ENCODE measurements at regions not wholly inside any gene's neighbourhood (a gene's known extent, or its start where the extent isn't known, plus 50 kb on each side); places are given as distances from the start of the nearest gene placed in this dataset.

- no peak for TF ChIP-seq GATA2 (IDR thresholded peaks at IDR 0.05; ENCODE audit: low read depth, low read length)
- no peak for TF ChIP-seq GATA3 (IDR thresholded peaks at IDR 0.05; ENCODE audit: low read depth, low read length)
These were observed 116.2 kb upstream of the ZNF536 start for GRCh38 chr19:30255791-30256495.

GRCh38 chr19:30256496-30256850, 115.7 kb upstream of the ZNF536 start:
- TF ChIP-seq GATA2 (IDR thresholded peaks at IDR 0.05; ENCODE audit: low read depth, low read length) (no peak; the same call in 1 of the 2 replicates), GATA3 (IDR thresholded peaks at IDR 0.05; ENCODE audit: low read depth, low read length) (no peak)

DNA sequence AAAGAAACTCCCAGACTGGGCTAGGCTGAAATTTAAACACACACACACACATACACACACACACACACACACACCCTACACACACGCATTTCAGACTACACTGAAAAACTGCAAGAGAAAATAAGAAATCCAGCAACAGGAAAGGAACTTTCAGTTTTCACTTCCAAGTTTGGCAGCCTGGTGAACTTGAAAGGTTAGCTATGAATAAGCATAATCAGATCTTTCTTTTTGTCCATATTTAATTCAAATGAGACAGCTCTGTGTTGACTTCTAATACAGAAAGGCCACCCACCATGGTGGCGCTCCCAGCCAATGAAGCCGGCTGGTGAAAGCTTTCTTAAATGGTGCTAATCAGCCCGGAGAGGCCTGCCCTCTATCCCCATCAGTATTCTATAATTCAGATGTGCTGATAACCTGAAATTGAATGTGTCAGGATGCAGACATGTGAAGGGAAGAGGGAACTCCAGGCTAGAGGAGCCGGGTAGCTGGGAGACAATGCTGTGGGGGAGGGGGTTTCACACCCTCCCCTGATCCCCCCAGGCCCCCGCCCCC, 108.3 kb upstream of the ZNF536 start:
- TF ChIP-seq GATA3 (IDR thresholded peaks at IDR 0.05; ENCODE audit: low read depth, low read length) (0 out of 2 replicates have a peak, but pooled peaks have one; percentile 37), GATA2 (IDR thresholded peaks at IDR 0.05; ENCODE audit: low read depth, low read length) (peak; percentile 83)

- TF ChIP-seq GATA3 (IDR thresholded peaks at IDR 0.05; ENCODE audit: low read depth, low read length), result no peak
- TF ChIP-seq GATA2 (IDR thresholded peaks at IDR 0.05; ENCODE audit: low read depth, low read length), result no peak
These were observed 105.5 kb upstream of the ZNF536 start for GRCh38 chr19:30266687-30267086.

DNA sequence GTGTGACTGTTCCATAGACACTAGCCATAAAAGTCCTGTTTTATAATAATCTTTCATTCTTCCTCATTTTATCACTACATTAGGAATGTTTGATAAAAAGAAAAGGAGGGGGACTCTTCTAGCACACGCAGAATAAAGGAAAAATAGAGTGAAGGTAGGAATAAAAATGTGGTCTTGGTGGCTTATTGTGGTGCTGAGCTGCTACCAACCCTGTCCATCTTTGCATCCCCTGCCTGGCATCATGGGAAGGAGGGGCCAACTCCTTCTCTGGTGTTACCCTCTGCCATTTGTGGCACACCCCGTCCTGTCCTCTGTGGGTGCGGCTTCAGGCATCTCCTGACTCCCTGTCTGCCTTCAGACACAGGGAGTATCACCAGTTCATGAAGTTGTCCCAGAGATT, 104.9 kb upstream of the ZNF536 start:
- TF ChIP-seq GATA3 (IDR thresholded peaks at IDR 0.05; ENCODE audit: low read depth, low read length) (no peak), GATA2 (IDR thresholded peaks at IDR 0.05; ENCODE audit: low read depth, low read length) (no peak)

DNA sequence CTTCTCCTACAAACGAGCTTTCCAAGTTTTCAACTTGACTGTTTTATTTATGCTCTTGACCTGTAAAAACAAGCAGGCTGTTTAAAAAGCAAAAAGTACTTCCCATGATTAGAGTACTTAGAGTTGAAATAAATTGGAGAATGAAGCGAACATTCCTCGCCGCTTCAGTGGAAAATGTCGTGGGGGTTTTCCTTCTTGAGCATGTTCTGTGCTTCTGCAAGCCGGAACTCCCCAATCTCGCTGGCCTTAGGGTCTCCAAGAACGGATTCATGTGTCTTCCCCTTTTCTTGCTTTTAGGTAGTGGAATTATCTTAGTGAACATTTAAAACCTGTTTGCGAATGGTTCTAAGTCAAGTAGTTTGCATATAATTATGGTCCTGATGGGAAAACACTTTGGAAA, 103.6 kb upstream of the ZNF536 start:
- TF ChIP-seq GATA3 (IDR thresholded peaks at IDR 0.05; ENCODE audit: low read depth, low read length), result no peak
- no peak for TF ChIP-seq GATA2 (IDR thresholded peaks at IDR 0.05; ENCODE audit: low read depth, low read length)

DNA sequence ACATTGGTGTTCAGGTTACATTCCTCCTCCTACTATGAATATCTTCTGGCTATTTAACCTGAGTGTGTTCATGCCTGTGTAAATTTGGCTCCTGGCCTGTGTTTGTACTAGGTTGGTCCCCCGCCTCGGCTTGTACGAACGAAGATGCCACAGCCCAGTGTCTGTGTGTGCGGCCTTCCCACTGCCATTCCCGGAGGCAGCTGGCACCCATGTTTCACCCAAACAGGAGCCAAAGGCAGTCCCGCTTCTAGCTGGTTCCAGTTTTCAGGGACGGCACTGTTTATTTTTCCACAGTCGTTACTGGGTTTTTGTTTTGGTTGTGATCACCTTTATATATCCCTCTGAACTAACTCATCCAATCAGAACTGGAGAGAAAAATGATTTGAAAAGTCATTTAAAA, 102.5 kb upstream of the ZNF536 start:
- TF ChIP-seq GATA2 (IDR thresholded peaks at IDR 0.05; ENCODE audit: low read depth, low read length), result no peak
- no peak for TF ChIP-seq GATA3 (IDR thresholded peaks at IDR 0.05; ENCODE audit: low read depth, low read length)

DNA sequence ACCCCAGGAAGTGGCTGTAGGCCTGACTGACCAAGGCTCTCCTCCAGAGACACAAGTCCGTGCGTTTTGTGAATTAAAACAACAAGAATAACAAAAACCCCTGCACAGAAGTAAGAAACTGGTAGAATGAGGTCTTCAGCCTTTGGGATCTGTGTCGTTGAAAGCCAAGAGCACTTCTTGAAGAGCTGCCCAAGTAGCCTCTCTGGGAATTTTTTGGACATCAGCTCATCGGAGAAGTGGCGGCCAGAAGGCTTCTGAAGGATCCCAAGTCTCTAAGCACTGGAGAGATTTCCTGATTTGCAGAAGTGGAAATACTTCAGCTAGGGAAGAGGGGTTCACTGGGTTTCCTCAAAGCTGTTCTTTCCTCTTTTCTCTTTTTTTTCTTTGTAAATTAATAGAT, 100.4 kb upstream of the ZNF536 start:
- TF ChIP-seq GATA3 (IDR thresholded peaks at IDR 0.05; ENCODE audit: low read depth, low read length) (no peak), GATA2 (IDR thresholded peaks at IDR 0.05; ENCODE audit: low read depth, low read length) (no peak)

GRCh38 chr19:30272554-30272953, 99.6 kb upstream of the ZNF536 start:
- TF ChIP-seq GATA3 (IDR thresholded peaks at IDR 0.05; ENCODE audit: low read depth, low read length) (no peak), GATA2 (IDR thresholded peaks at IDR 0.05; ENCODE audit: low read depth, low read length) (no peak)

- no peak for TF ChIP-seq GATA3 (IDR thresholded peaks at IDR 0.05; ENCODE audit: low read depth, low read length)
- no peak for TF ChIP-seq GATA2 (IDR thresholded peaks at IDR 0.05; ENCODE audit: low read depth, low read length)
These were observed 99.0 kb upstream of the ZNF536 start for GRCh38 chr19:30273184-30273583.

DNA sequence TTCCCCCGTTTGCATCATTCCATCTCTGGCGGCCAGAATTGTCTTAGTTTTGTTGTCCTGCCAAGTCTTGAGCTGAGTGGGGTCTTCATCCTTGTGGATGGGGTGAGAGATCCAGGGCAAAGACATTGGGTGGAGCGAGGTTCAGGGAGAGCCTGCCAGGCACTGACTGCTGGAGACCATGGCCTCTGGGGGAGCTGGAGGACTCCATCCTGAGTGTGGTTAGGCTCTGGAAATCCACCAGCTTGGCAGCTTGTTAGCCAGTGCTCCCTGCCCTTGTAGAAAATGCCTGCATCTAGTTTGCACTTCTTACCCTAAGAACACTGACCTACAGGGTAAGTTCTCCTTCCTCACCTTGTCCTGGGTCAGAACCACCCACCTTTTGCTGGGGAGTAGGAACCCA, 97.2 kb upstream of the ZNF536 start:
- no peak for TF ChIP-seq GATA3 (IDR thresholded peaks at IDR 0.05; ENCODE audit: low read depth, low read length)
- TF ChIP-seq GATA2 (IDR thresholded peaks at IDR 0.05; ENCODE audit: low read depth, low read length), result no peak

DNA sequence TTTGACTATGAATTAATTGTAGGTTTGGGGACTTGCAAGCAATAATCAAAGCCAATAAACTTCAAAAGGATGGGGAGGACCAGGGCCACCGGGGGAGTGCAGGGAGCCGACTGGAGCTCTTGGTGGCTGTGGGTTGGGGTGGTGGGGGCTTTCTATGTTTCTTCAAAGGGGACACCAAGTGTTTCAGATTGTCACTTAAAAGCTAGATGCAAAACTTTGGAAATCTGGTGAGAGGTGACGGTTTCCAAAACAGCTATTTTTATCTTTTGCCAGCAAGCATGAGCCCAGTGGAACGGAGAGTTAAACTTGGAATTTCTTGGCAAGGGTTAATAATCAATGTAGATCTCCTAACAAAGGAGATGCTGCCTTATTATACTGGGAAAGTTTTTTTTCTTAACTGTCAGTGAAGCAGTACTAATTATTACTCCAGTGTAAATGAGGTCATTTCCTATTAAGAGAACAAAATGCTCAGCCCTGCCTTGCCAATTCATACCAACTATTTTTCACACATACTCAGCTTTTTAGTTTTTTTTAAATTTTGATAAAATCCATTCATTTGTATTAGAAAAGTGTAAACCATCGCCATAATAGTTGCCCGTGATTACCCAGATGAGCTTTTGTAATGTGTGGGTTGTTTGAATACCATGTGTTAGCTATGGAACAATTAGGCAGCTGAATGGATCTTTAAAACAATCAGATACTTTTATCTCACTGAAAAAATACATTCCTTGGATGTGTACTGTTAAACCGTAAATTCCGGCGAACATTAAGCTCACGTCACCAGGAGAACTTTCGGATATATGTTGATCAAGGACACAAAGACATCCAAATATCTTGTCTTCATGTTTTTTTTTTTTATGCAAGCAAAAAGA, 95.9 kb upstream of the ZNF536 start:
- TF ChIP-seq GATA3 (IDR thresholded peaks at IDR 0.05; ENCODE audit: low read depth, low read length) (no peak), GATA2 (IDR thresholded peaks at IDR 0.05; ENCODE audit: low read depth, low read length) (no peak)

DNA sequence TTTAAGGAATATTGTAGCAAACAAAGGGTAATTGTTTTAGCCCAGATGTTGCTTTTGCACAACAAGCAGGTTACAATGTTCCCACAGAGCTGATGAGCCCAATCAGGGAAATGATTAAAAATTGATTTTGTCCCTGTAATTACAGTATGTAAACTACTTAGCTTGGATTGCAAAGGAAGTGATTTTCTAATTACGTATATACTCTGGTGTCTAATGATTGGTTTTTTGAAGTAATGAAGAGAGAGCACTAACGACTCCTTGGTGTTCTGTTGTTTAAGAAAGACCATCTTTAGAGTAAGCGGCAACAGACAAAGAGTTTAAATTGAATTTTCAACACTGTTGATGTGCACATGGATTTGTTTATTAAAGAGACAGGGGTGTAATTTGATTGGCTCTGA, 95.3 kb upstream of the ZNF536 start:
- no peak for TF ChIP-seq GATA3 (IDR thresholded peaks at IDR 0.05; ENCODE audit: low read depth, low read length)
- no peak for TF ChIP-seq GATA2 (IDR thresholded peaks at IDR 0.05; ENCODE audit: low read depth, low read length)

DNA sequence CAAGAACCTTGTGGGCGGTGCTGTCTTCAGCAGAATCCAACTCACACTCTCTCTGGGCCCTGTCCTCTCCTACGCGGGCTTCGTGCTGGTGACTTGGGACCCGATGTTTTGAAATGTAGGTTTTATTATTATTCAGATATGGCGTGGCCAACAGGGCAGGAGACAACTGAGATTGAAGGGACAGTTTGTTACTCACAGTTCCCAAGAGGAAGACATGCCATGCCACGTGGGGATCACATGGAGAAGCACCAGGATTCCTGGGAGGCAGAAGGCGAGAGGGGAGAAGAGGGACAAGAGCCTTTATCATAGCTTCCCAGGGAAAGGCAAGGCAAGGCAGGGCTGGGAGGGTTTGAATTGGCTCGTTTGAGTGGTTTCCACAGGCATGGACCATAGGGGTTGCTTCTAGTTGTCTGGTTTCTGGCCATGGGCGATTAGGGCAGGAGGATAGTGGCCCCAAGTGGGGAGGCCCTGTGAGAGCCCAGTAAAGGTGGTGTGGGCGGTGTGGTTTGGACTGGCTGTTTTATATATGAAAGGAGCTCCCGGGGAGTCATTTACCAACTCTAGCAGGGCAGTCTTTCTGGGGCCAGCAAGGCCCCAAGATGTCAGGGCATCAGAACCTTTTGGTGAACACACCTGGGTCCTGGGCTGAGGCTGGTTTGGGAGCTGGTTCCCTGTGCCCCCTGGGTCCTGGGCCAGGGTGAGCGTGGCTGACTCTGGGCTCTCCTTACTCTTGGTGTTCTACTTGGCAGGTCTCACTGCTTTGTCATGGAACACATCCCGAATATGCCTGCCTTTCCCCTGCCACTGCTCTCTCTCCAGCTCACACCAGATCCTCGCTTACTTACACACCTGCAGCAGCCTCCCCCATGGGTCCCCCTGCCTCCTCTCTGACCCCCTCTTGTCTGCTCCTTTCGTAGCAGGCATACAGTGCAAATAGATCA, 94.0 kb upstream of the ZNF536 start:
- TF ChIP-seq GATA3 (IDR thresholded peaks at IDR 0.05; ENCODE audit: low read depth, low read length) (no peak), GATA2 (IDR thresholded peaks at IDR 0.05; ENCODE audit: low read depth, low read length) (no peak)

Data from SH-SY5Y (cell line).